K562 (cell line): ENCODE measurements at regions not wholly inside any gene's neighbourhood (a gene's known extent, or its start where the extent isn't known, plus 50 kb on each side); places are given as distances from the start of the nearest gene placed in this dataset.

ENCODE experiments used
- ATAC-seq: fragments of 200-7000 bp; cut with Tn5 transposase; 3 replicates; pipeline ENCODE4 v1.9.1; 2020; ENCODE audit warnings: moderate library complexity
- BruUV-seq: library from RNA; stranded (reverse); fragments of 400-500 nt; replicated peaks from 2 replicates; lab custom pipeline; 2021; lab: Mats Ljungman, UMichigan
- CTCF ChIA-PET: fragments of 300-600 bp; formaldehyde crosslinking; extraction: SDS; loops from one replicate; lab custom pipeline; 2021; ENCODE audit warnings: low intra/inter-chr PET ratio; lab: Yijun Ruan, JAX
- POLR2A ChIA-PET: fragments of 300-600, 350-650 bp; sonication (Branson Sonifier 250); formaldehyde crosslinking; extraction: SDS; loops from one replicate; lab custom pipeline; 2021; ENCODE audit warnings: antibody characterized with exemption, inconsistent platforms; lab: Yijun Ruan, JAX
- DNase-seq, 4 experiments: peaks; one replicate each; pipeline versions ENCODE4 v3.0.0 to v3.0.0-alpha.2; 2011 to 2018; ENCODE audit warnings: low spot score in 3 of 4, mixed read lengths in 3 of 4; ENCODE audit errors: extremely low read depth in 1 of 4
- FAIRE-seq: peaks from 2 replicates; lab custom pipeline; 2011; peaks lifted over from hg19 to GRCh38; lab: Jason Lieb, UNC
- H2AFZ ChIP-seq: 2 replicates; pipeline ENCODE4 v1.6.0; 2011; ENCODE audit warnings: low read depth, low read length, control low read depth, inconsistent platforms
- H3K27ac ChIP-seq: fragments of 200-600 bp; 3 replicates; pipeline ENCODE4 v1.8.0; 2011; ENCODE audit warnings: low read depth, mild to moderate bottlenecking, control low read depth, inconsistent platforms, low read length, moderate library complexity, mixed read lengths; ENCODE audit errors: extremely low read depth
- H3K27me3 ChIP-seq, 2 experiments: fragments of 300-600 bp in 1 of 2; 2 replicates in 1 of 2; 3 replicates in 1 of 2; pipeline versions ENCODE4 v1.6.0 to v1.8.0; 2011; ENCODE audit warnings: inconsistent platforms in 2 of 2, low read length in 2 of 2, mild to moderate bottlenecking in 1 of 2, mixed read lengths in 1 of 2, moderate library complexity in 1 of 2; ENCODE audit not compliant: control insufficient read depth in 2 of 2, insufficient read depth in 2 of 2
- H3K36me3 ChIP-seq: fragments of 300-600 bp; 3 replicates; pipeline ENCODE4 v1.8.0; 2011; ENCODE audit warnings: mild to moderate bottlenecking, low read length, inconsistent platforms; ENCODE audit not compliant: control insufficient read depth, insufficient read depth
- H3K4me1 ChIP-seq, 2 experiments: fragments of 200-600 bp in 1 of 2; replicated peaks in 1 of 2; 2 replicates in 1 of 2; 3 replicates in 1 of 2; pipeline versions ENCODE4 v1.5.1 to v1.8.0; 2011; ENCODE audit warnings: inconsistent platforms in 2 of 2, low read length in 2 of 2, mild to moderate bottlenecking in 1 of 2, mixed read lengths in 1 of 2, moderate library complexity in 1 of 2; ENCODE audit not compliant: control insufficient read depth in 2 of 2, insufficient read depth in 2 of 2
- H3K4me2 ChIP-seq: 2 replicates; pipeline ENCODE4 v1.6.1; 2011; ENCODE audit warnings: low read length, control low read depth, inconsistent platforms, mixed read lengths; ENCODE audit not compliant: insufficient read depth
- H3K4me3 ChIP-seq: fragments of 200-600 bp; sonication (generic), shearing (Covaris generic); 2 replicates; pipeline ENCODE4 v1.5.1; 2016; ENCODE audit warnings: control low read depth, inconsistent platforms
- H3K79me2 ChIP-seq: fragments of 200-600 bp; 3 replicates; pipeline ENCODE4 v1.8.0; 2011; ENCODE audit warnings: low read length, inconsistent platforms; ENCODE audit not compliant: control insufficient read depth, insufficient read depth
- H3K9ac ChIP-seq, 2 experiments: 2 replicates each; pipeline versions ENCODE4 v1.6.0 to v1.6.1; 2011; ENCODE audit warnings: low read depth in 2 of 2, low read length in 2 of 2, control low read depth in 1 of 2, inconsistent platforms in 1 of 2, mild to moderate bottlenecking in 1 of 2, mixed read lengths in 1 of 2; ENCODE audit not compliant: insufficient read depth in 1 of 2
- H3K9me1 ChIP-seq: one replicate; pipeline ENCODE4 v1.6.0; 2011; ENCODE audit warnings: inconsistent platforms, mild to moderate bottlenecking, low read length, moderate library complexity; ENCODE audit not compliant: control insufficient read depth, insufficient read depth
- H3K9me3 ChIP-seq: replicated peaks from 2 replicates; pipeline ENCODE4 v1.5.1; 2011; ENCODE audit warnings: low read depth, low read length, inconsistent platforms; ENCODE audit not compliant: control insufficient read depth, insufficient read depth
- H4K20me1 ChIP-seq: replicated peaks from 2 replicates; pipeline ENCODE4 v1.6.1; 2011; ENCODE audit warnings: low read length, inconsistent platforms, mixed read lengths; ENCODE audit not compliant: control insufficient read depth, insufficient read depth
- ASH1L ChIP-seq: fragments of 450-650 bp; IDR thresholded peaks from 2 replicates; pipeline ENCODE4 v1.6.1; 2018; ENCODE audit warnings: borderline replicate concordance, mild to moderate bottlenecking, low read depth; ENCODE audit not compliant: partially characterized antibody
- ATF6 ChIP-seq: sonication (generic); formaldehyde crosslinking; IDR thresholded peaks from 2 replicates; pipeline ENCODE4 v1.4.0; 2020; ENCODE audit warnings: mild to moderate bottlenecking, missing genetic modification reagents
- CGGBP1 ChIP-seq: fragments of 250-450 bp; sonication (Bioruptor Pico); IDR thresholded peaks from 2 replicates; pipeline ENCODE4 v1.9.0; 2021; ENCODE audit warnings: mild to moderate bottlenecking
- HEY1 ChIP-seq: fragments of 250-450 bp; sonication (Bioruptor Pico); IDR thresholded peaks from 2 replicates; pipeline ENCODE4 v1.5.0; 2020; ENCODE audit warnings: mild to moderate bottlenecking, moderate library complexity, borderline replicate concordance
- MECOM ChIP-seq: fragments of 250-450 bp; sonication (Bioruptor Pico); IDR thresholded peaks from 2 replicates; pipeline ENCODE4 v1.8.0; 2022; ENCODE audit warnings: inconsistent platforms
- NCOA4 ChIP-seq: fragments of 450-650 bp; IDR thresholded peaks from 2 replicates; pipeline ENCODE4 v1.6.1; 2018; ENCODE audit warnings: mild to moderate bottlenecking; ENCODE audit not compliant: partially characterized antibody
- NONO ChIP-seq, 2 experiments: fragments of 200-400 bp in 1 of 2; fragments of 450-650 bp in 1 of 2; formaldehyde crosslinking in 1 of 2; IDR thresholded peaks; 2 replicates each; pipeline ENCODE4 v1.6.1; 2017; ENCODE audit warnings: low read depth in 2 of 2, mild to moderate bottlenecking in 2 of 2, moderate library complexity in 2 of 2, low read length in 1 of 2
- RB1 ChIP-seq: fragments of 450-650 bp; IDR thresholded peaks from 2 replicates; pipeline ENCODE4 v1.6.1; 2017; ENCODE audit warnings: low read depth, mild to moderate bottlenecking
- SMARCC2 ChIP-seq: fragments of 450-650 bp; IDR thresholded peaks from 2 replicates; pipeline ENCODE4 v1.6.1; 2017; ENCODE audit warnings: antibody characterized with exemption, moderate library complexity, mild to moderate bottlenecking, low read depth
- ZNF318 ChIP-seq, 2 experiments: fragments of 450-650 bp; IDR thresholded peaks; 2 replicates each; pipeline ENCODE4 v1.6.1; 2016; ENCODE audit warnings: mild to moderate bottlenecking in 2 of 2, borderline replicate concordance in 1 of 2, low read depth in 1 of 2, moderate library complexity in 1 of 2
- ZSCAN29 ChIP-seq: fragments of 450-650 bp; IDR thresholded peaks from 2 replicates; pipeline ENCODE4 v1.6.1; 2017
- WGBS: fragments of 100-300 bp; shearing (Covaris generic); methylation state at CpG from one replicate; pipeline ENCODE4 v1.1.6; 2016; ENCODE audit warnings: low coverage, mixed read lengths; ENCODE audit not compliant: insufficient coverage; ENCODE audit errors: missing lambda C conversion rate; 5-methylcytosine and 5-hydroxymethylcytosine counted together
- in situ Hi-C: fragments of 300-500 bp; cut with MboI; formaldehyde crosslinking; loops from 4 replicates; pipeline ENCODE4 v1.15.0; 2018; ENCODE audit warnings: inconsistent platforms, mixed read lengths
- intact Hi-C: fragments of 100-400 bp; cut with micrococcal nuclease; formaldehyde crosslinking; loops from 2 replicates; pipeline ENCODE4 v1.14.2; 2022

DNA sequence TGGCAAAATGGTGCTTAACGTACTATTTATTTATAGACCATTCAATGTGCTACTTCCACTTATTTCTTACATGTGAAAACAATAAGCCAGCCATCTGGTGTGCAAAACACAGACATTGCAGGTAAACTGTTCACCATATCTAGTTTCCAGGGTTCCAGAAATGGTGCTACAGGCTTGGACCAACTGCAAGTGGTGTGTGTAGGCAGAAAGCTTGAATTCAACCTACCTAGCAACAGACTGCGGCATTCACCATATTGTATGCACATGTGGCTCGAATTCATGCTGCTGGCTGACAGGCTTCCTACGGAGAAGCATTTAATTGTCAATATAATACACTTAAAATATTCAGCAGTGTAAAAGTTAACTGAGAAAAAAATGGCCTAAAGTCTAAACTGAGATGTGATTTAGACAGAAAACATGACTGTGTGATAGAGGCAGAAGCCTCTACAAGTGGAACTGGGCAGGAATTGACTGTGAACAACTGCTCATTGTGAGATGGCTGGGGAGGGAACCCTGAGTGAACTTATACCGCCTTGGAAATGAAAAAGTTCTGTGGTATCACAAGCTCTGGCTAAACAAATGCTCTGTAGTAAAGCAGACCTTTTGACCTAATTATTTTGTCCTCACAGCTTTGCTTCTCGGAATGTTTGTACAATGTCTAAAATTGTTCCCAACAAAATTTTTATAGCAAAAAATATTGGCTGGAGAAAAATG lies 434.7 kb downstream of the GRIA2 start:
- DNase-seq: no peak
- no peak overlapping the region for H3K4me3 ChIP-seq
- no peaks in the 10 kb centered on the region for H3K4me1 ChIP-seq
- H3K27me3 ChIP-seq: no peaks in the 10 kb centered on the region
- no peaks in the 10 kb centered on the region for H3K79me2 ChIP-seq
- no peaks in the 10 kb centered on the region for H3K9me1 ChIP-seq
- ChIA-PET CTCF (no interaction called here), POLR2A (no interaction called here)
- intact Hi-C loops: no loop called here
- no peak overlapping the region for H3K4me2 ChIP-seq
- H3K36me3 ChIP-seq: no peaks in the 10 kb centered on the region
- no peak overlapping the region for H3K27ac ChIP-seq
- no peak overlapping the region for H2AFZ ChIP-seq
- H4K20me1 ChIP-seq: no peaks in the 10 kb centered on the region
- no TSS peak for BruUV-seq
- no peaks in the 10 kb centered on the region for H3K9me3 ChIP-seq
- no peak for ATAC-seq
- no peak for FAIRE-seq
- no peak overlapping the region for H3K9ac ChIP-seq
- WGBS: 4% methylated on average over 6 of the region's 6 CpGs
- in situ Hi-C loops: no loop called here
- no peak for TF ChIP-seq ZNF318 (IDR thresholded peaks at IDR 0.05; ENCODE audit: borderline replicate concordance in 1 of 2, low read depth in 1 of 2)
- TF ChIP-seq ZSCAN29: no peak
- no peak for TF ChIP-seq RB1
- TF ChIP-seq ASH1L: no peak
- no peak for TF ChIP-seq NCOA4
- TF ChIP-seq NONO (IDR thresholded peaks at IDR 0.05; ENCODE audit: low read depth in 2 of 2, low read length in 1 of 2): no peak
- no peak for TF ChIP-seq SMARCC2
- no peak for TF ChIP-seq HEY1 (CRISPR knock-in tag)
- no peak for TF ChIP-seq MECOM (CRISPR knock-in tag)
- TF ChIP-seq ATF6 (CRISPR knock-in tag): no peak
- TF ChIP-seq CGGBP1 (CRISPR knock-in tag): no peak
